Urinary bladder (tissue), 3 donors: ENCODE measurements at regions not wholly inside any gene's neighbourhood (a gene's known extent, or its start where the extent isn't known, plus 50 kb on each side); places are given as distances from the start of the nearest gene placed in this dataset.
A peak's percentile ranks its signal among the peaks of the same experiment; 100 is the strongest.

Experiments used
- DNase-seq: peaks from one replicate; pipeline ENCODE4 v3.0.0-alpha.2; 2015; ENCODE audit errors: extremely low spot score
- H3K27ac ChIP-seq: one replicate; pipeline ENCODE4 v1.5.1; 2013; ENCODE audit warnings: low read depth, mild to moderate bottlenecking, moderate library complexity
- H3K36me3 ChIP-seq: one replicate; pipeline ENCODE4 v1.6.1; 2013; ENCODE audit warnings: mild to moderate bottlenecking, moderate library complexity; ENCODE audit not compliant: insufficient read depth
- H3K4me1 ChIP-seq: one replicate; pipeline ENCODE4 v1.6.1; 2013; ENCODE audit warnings: mild to moderate bottlenecking, moderate library complexity; ENCODE audit not compliant: insufficient read depth
- H3K4me3 ChIP-seq: one replicate; pipeline ENCODE4 v1.5.1; 2013; ENCODE audit warnings: low read depth, low read length
- WGBS: extraction: QIAGEN DNeasy Blood & Tissue Kit; methylation state at CpG from one replicate; pipeline ENCODE4 v1.1.7; 2013; 5-methylcytosine and 5-hydroxymethylcytosine counted together
- donor health status: healthy with polysubstance abuse.
- donor health status: healthy.

DNA sequence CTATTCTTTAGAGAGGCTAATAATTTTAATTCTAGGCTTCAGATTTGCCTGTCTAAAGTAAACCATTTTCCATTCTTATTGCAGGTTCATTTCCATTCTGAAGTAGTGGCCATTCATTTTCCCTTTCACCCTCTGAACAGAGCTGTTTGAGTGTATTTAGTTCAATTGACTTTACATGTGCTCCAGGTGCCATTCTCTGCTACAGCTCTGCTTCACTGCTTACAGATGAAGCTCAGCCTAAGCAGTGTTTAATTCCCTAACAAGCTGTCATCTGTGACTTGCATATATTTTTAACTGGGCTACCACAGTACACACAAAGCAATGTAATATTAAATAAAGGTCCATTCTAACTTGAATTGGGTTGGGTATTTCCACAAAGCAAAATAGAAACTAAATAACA, 1031.6 kb downstream of the KCNT2 start:
- Histone ChIP-seq H3K27ac (peak overlapping the region; percentile 23), H3K36me3 (no peaks in the 10 kb centered on the region), H3K4me1 (no peaks in the 10 kb centered on the region), H3K4me3 (no peak overlapping the region)
- DNase-seq, result no peak

- no peak for DNase-seq
- H3K4me1 ChIP-seq, result no peaks in the 10 kb centered on the region
- no peak overlapping the region for H3K27ac ChIP-seq
- H3K36me3 ChIP-seq, result no peaks in the 10 kb centered on the region
- H3K4me3 ChIP-seq, result no peak overlapping the region
Measured at GRCh38 chr1:195574511-195574910, 1033.7 kb downstream of the KCNT2 start.

DNA sequence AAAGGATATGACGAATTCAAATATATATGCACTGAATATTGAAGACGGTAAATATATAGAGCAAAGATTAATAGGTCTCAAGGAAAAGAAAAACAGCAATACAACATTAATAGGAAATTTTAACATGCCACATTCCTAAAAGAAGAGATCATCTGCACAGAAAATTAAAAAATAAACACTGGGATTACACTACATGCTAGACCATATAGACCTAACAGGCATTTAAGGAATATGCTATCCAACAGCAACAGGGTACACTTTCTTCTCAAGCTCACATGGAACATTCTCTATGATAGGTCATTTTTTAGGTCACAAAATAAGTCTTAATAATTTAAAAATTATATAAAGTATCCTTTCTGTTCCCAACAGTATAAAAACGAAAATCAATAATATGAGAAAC, 1038.3 kb downstream of the KCNT2 start:
- no peak for DNase-seq
- Histone ChIP-seq H3K4me1 (no peaks in the 10 kb centered on the region), H3K36me3 (no peaks in the 10 kb centered on the region), H3K4me3 (no peak overlapping the region), H3K27ac (no peak overlapping the region)
- 88% methylated on average over 3 of the region's 3 CpGs for WGBS

DNA sequence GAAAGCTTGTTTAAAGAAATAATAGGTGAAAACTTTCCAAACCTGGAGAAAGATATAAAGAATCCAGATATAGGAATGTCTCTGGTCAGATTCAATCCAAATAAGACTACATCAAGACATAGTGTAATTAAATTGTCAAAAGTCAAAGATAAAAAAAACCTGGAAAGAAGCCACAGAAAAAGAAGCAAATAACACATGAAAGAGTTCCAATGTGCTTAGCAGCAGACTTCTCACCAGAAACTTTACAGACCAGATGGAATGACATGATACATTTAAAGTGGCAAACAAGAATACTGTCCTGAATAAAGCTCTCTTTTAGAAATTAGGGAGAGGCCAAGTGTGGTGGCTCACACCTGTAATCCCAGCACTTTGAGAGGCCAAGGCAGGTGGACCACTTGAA, 1039.9 kb downstream of the KCNT2 start:
- Histone ChIP-seq H3K4me3 (no peak overlapping the region), H3K36me3 (no peaks in the 10 kb centered on the region)
- DNase-seq, result no peak

DNA sequence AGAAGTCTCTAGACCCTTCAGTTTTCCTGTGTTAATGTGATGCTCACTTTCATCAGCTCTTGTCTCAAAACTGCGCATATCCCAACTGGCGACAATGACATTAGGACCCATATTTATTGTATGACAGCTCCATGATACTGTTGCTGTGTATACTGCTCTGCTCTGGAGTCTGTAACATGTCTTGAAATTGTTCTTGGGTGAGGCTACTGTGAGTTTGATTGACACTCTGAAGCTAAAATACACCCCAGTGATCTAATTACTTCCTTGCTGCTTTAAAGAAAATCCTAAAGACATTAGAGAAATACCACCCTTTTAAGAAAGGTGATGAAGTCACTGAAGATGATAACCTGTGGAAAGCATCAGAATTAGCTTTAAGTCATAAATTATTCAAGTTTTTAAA, 1046.2 kb downstream of the KCNT2 start:
- no peak for DNase-seq
- H3K36me3 ChIP-seq, result no peaks in the 10 kb centered on the region
- 95% methylated on average over 2 of the region's 2 CpGs for WGBS

More for the DNA sequence above, 1039.9 kb downstream of the KCNT2 start:
- H3K4me1 ChIP-seq, result no peaks in the 10 kb centered on the region
- H3K27ac ChIP-seq, result no peak overlapping the region

DNA sequence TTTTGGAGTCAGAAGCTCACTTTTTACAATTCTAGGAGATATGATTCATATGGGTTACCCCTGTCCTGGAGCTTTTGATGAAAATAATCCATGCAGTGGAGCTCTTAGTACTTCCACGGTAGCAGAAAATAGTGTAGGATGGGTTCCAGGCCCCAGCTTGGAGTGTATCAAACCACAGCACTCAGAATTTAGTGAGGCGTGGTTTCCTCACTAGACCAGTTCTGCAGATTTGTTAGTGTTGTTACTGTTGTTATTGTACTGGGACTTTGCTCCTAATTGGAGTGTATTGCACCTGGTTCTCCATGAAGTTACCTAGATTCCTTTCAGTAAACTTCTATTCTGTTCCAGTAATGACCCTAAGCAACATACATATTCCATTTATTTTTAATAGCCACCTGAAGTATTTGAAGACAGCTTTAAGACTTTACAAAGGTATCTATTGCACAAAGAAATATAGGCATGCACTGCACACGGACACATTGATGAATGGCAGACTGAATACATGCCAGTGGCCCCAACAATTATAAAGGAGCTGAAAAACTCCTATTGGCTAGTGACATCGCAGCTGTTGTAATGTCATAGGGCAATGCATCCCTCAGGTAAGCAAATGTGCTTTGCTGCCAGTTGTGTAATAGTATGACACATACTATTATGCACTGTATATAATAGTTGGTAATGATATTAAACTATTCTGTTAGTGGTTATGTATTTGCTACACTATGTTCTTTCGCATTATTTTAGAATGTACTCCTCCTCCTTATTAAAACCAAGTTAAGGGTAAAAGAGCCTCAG, 1058.0 kb downstream of the KCNT2 start:
- WGBS, result 90% methylated on average over 5 of the region's 5 CpGs
- DNase-seq, result no peak
- H3K27ac ChIP-seq, result no peak overlapping the region
- no peak overlapping the region for H3K4me3 ChIP-seq
- no peaks in the 10 kb centered on the region for H3K36me3 ChIP-seq
- H3K4me1 ChIP-seq, result no peaks in the 10 kb centered on the region

More for the DNA sequence above, 1046.2 kb downstream of the KCNT2 start:
- Histone ChIP-seq H3K4me1 (no peaks in the 10 kb centered on the region), H3K4me3 (no peak overlapping the region), H3K27ac (no peak overlapping the region)

GRCh38 chr1:195530961-195531360, 1077.3 kb downstream of the KCNT2 start:
- Histone ChIP-seq H3K4me3 (no peak overlapping the region), H3K4me1 (no peaks in the 10 kb centered on the region), H3K36me3 (no peaks in the 10 kb centered on the region), H3K27ac (no peak overlapping the region)
- DNase-seq, result no peak
- WGBS, result 80% methylated on average over 2 of the region's 2 CpGs

GRCh38 chr1:195529881-195530280, 1078.4 kb downstream of the KCNT2 start:
- Histone ChIP-seq H3K36me3 (no peaks in the 10 kb centered on the region), H3K4me3 (no peak overlapping the region), H3K27ac (no peak overlapping the region), H3K4me1 (no peaks in the 10 kb centered on the region)
- DNase-seq, result no peak
- 97% methylated on average over 1 of the region's 1 CpG for WGBS

DNA sequence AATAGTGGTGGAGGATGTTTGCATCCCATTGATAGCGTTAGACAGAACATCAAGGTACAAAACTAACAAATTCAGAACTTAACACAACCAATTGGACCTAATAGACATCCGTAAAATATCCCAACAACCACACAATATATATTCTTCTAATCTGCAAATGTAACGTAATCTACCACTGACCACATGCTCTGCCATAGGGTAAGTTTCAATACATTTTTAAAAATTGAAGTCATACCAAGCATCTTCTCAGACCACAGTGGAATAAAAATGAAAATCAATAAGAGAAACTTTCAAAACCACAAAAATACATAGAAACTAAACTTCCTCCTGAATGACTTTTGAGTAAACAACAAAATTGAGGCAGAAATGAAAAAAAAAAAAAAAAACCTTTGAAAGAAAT, 1087.5 kb downstream of the KCNT2 start:
- 92% methylated on average over 3 of the region's 3 CpGs for WGBS
- Histone ChIP-seq H3K4me3 (no peak overlapping the region), H3K36me3 (no peaks in the 10 kb centered on the region), H3K4me1 (no peaks in the 10 kb centered on the region), H3K27ac (no peak overlapping the region)
- DNase-seq, result no peak

GRCh38 chr1:195516036-195516435, 1092.2 kb downstream of the KCNT2 start:
- no peaks in the 10 kb centered on the region for H3K4me1 ChIP-seq
- H3K36me3 ChIP-seq, result no peaks in the 10 kb centered on the region
- no peak overlapping the region for H3K4me3 ChIP-seq
- no peak for DNase-seq
- H3K27ac ChIP-seq, result no peak overlapping the region

DNA sequence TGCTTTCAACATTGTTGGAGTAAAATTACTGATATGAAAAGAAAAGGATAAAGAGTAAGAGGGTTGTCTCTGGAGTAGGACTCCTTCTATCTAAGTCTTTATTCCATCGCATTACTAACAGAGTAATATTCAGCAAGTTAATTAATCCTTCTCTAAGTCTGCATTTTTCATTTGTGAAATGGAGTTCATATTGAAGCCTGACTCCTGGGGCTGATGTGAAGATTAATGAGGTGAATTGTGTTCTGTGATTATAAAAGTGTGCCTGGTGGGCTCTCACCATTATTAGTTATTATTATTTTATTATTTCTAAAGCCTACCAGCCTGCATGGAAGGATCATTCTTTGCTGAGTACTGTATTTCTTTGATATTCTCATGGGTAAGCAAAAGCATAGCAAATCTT, 1096.7 kb downstream of the KCNT2 start:
- H3K36me3 ChIP-seq, result no peaks in the 10 kb centered on the region
- H3K4me1 ChIP-seq, result no peaks in the 10 kb centered on the region
- H3K4me3 ChIP-seq, result no peak overlapping the region
- no peak for DNase-seq
- no peak overlapping the region for H3K27ac ChIP-seq
- WGBS, result 97% methylated on average over 1 of the region's 1 CpG

- Histone ChIP-seq H3K36me3 (no peaks in the 10 kb centered on the region), H3K4me3 (no peak overlapping the region), H3K27ac (no peak overlapping the region), H3K4me1 (no peaks in the 10 kb centered on the region)
- DNase-seq, result no peak
- WGBS, result 92% methylated on average over 2 of the region's 2 CpGs
Measured at GRCh38 chr1:195501118-195501517, 1107.1 kb downstream of the KCNT2 start.

- no peak for DNase-seq
- no peaks in the 10 kb centered on the region for H3K36me3 ChIP-seq
- no peak overlapping the region for H3K27ac ChIP-seq
- 63% methylated on average over 5 of the region's 5 CpGs for WGBS
- no peaks in the 10 kb centered on the region for H3K4me1 ChIP-seq
- H3K4me3 ChIP-seq, result no peak overlapping the region
Measured at GRCh38 chr1:195495720-195496635, 1112.3 kb downstream of the KCNT2 start.

DNA sequence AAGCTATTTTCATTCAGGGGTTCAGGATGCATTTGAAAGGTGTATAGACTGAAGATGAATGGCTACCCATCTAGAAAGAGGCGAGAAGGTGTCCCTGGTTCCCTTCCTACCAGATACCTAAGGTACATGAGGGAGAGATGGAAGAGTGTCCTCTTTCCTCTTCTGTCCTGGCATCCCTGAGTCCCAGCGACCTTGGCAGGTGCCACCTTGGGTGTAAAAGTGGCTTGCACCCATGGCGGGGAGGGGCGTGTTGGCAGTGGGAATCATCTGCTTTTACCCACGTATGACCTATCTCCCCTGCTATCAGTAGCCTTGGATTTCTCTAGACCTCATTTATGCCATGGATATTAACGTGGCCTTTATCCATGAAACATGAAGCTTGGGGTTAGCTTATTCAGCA, 1126.1 kb downstream of the KCNT2 start:
- DNase-seq, result no peak
- no peaks in the 10 kb centered on the region for H3K4me1 ChIP-seq
- WGBS, result 89% methylated on average over 6 of the region's 6 CpGs
- H3K4me3 ChIP-seq, result no peak overlapping the region
- H3K36me3 ChIP-seq, result no peaks in the 10 kb centered on the region
- no peak overlapping the region for H3K27ac ChIP-seq
